ENCODE measurements at regions not wholly inside any gene's neighbourhood (a gene's known extent, or its start where the extent isn't known, plus 50 kb on each side); places are given as distances from the start of the nearest gene placed in this dataset.

GRCh38 chr2:117523711-117524238, 290.7 kb upstream of the DDX18 start:
- ATAC-seq (no peak), DNase-seq (no peak)
- no peaks in the 10 kb centered on the region for H3K9me3 Mint-ChIP-seq
- no peaks in the 10 kb centered on the region for H3K4me1 Mint-ChIP-seq (ENCODE audit: low read depth)
- H3K36me3 Mint-ChIP-seq (ENCODE audit: low read depth) = no peaks in the 10 kb centered on the region
- no peak for TF ChIP-seq CTCF (IDR thresholded peaks at IDR 0.05)
- POLR2A ChIA-PET = no interaction called here
- H3K4me3 Mint-ChIP-seq = no peak overlapping the region
- CTCF ChIA-PET = no interaction called here
- no peaks in the 10 kb centered on the region for H3K27me3 Mint-ChIP-seq
- H3K27ac Mint-ChIP-seq = no peak overlapping the region
- intact Hi-C loops (cut with micrococcal nuclease) = no loop called here

DNA sequence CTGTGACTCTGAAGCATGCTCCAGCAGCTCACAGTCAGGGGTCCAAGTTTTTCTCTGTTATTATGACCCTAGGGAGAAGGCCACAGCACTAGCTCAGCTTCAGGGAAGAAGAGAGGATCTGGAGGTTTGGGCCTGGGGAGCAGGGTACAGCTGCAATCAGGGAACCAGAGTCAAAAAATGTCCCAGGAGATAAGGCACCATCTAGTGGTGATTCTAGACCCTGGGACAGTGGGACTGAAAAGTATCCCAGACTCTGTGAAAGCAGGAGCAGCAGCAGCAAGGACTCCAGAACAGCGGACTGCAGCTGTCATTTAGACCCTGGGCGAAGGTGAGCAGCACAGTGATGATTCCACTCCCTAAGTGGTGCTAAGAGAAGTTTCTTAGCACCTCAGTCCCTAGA, 278.4 kb upstream of the DDX18 start:
- no peak for ATAC-seq
- intact Hi-C loops (cut with micrococcal nuclease) = no loop called here
- POLR2A ChIA-PET = no interaction called here

GRCh38 chr2:117537032-117537431, 277.5 kb upstream of the DDX18 start:
- Mint-ChIP-seq H3K27ac (no peak overlapping the region), H3K9me3 (peaks cover 4% of the 10 kb centered on the region), H3K36me3 (ENCODE audit: low read depth) (no peaks in the 10 kb centered on the region), H3K4me3 (no peak overlapping the region), H3K4me1 (ENCODE audit: low read depth) (no peaks in the 10 kb centered on the region), H3K27me3 (no peaks in the 10 kb centered on the region)
- CTCF ChIA-PET = no interaction called here
- ATAC-seq = no peak
- intact Hi-C loops (cut with micrococcal nuclease) = no loop called here
- POLR2A ChIA-PET = no interaction called here
- TF ChIP-seq CTCF (IDR thresholded peaks at IDR 0.05) = no peak
- no peak for DNase-seq

More for the DNA sequence above, 278.4 kb upstream of the DDX18 start:
- no peak for TF ChIP-seq CTCF (IDR thresholded peaks at IDR 0.05)
- Mint-ChIP-seq H3K36me3 (ENCODE audit: low read depth) (no peaks in the 10 kb centered on the region), H3K4me3 (no peak overlapping the region), H3K27me3 (no peaks in the 10 kb centered on the region), H3K27ac (no peak overlapping the region), H3K9me3 (peaks cover 4% of the 10 kb centered on the region), H3K4me1 (ENCODE audit: low read depth) (no peaks in the 10 kb centered on the region)
- CTCF ChIA-PET = no interaction called here
- no peak for DNase-seq

GRCh38 chr2:117551858-117552257, 262.6 kb upstream of the DDX18 start:
- Mint-ChIP-seq H3K27me3 (no peaks in the 10 kb centered on the region), H3K36me3 (ENCODE audit: low read depth) (no peaks in the 10 kb centered on the region), H3K9me3 (peaks cover 5% of the 10 kb centered on the region), H3K27ac (no peak overlapping the region), H3K4me1 (ENCODE audit: low read depth) (no peaks in the 10 kb centered on the region), H3K4me3 (no peak overlapping the region)
- DNase-seq (no peak), ATAC-seq (no peak)
- no peak for TF ChIP-seq CTCF (IDR thresholded peaks at IDR 0.05)
- POLR2A ChIA-PET = no interaction called here
- intact Hi-C loops (cut with micrococcal nuclease) = no loop called here
- CTCF ChIA-PET = no interaction called here

- H3K27ac Mint-ChIP-seq = no peak overlapping the region
- no peak for ATAC-seq
- CTCF ChIA-PET = interaction anchor here (1.0 kb wide), 1 partner anchor 14 kb away, joined by 3 read pairs; no protein-coding TSS in a partner anchor
- H3K9me3 Mint-ChIP-seq = peaks cover 8% of the 10 kb centered on the region
- H3K4me3 Mint-ChIP-seq = no peak overlapping the region
- intact Hi-C loops (cut with micrococcal nuclease) = no loop called here
- no peak for TF ChIP-seq CTCF (IDR thresholded peaks at IDR 0.05)
- H3K4me1 Mint-ChIP-seq (ENCODE audit: low read depth) = no peaks in the 10 kb centered on the region
- no peaks in the 10 kb centered on the region for H3K27me3 Mint-ChIP-seq
- no peak for DNase-seq
- POLR2A ChIA-PET = no interaction called here
- H3K36me3 Mint-ChIP-seq (ENCODE audit: low read depth) = no peaks in the 10 kb centered on the region
Measured at GRCh38 chr2:117553448-117553847, 261.0 kb upstream of the DDX18 start.
